K562 (cell line): ENCODE measurements at regions not wholly inside any gene's neighbourhood (a gene's known extent, or its start where the extent isn't known, plus 50 kb on each side); places are given as distances from the start of the nearest gene placed in this dataset.

Experiments used
- ATAC-seq: fragments of 200-7000 bp; cut with Tn5 transposase; 3 replicates; pipeline ENCODE4 v1.9.1; 2020; ENCODE audit warnings: moderate library complexity
- BruUV-seq: library from RNA; stranded (reverse); fragments of 400-500 nt; replicated peaks from 2 replicates; lab custom pipeline; 2021; lab: Mats Ljungman, UMichigan
- CTCF ChIA-PET: fragments of 300-600 bp; formaldehyde crosslinking; extraction: SDS; loops from one replicate; lab custom pipeline; 2021; ENCODE audit warnings: low intra/inter-chr PET ratio; lab: Yijun Ruan, JAX
- POLR2A ChIA-PET: fragments of 300-600, 350-650 bp; sonication (Branson Sonifier 250); formaldehyde crosslinking; extraction: SDS; loops from one replicate; lab custom pipeline; 2021; ENCODE audit warnings: antibody characterized with exemption, inconsistent platforms; lab: Yijun Ruan, JAX
- DNase-seq, 4 experiments: peaks; one replicate each; pipeline versions ENCODE4 v3.0.0 to v3.0.0-alpha.2; 2011 to 2018; ENCODE audit warnings: low spot score in 3 of 4, mixed read lengths in 3 of 4; ENCODE audit errors: extremely low read depth in 1 of 4
- FAIRE-seq: peaks from 2 replicates; lab custom pipeline; 2011; peaks lifted over from hg19 to GRCh38; lab: Jason Lieb, UNC
- H2AFZ ChIP-seq: 2 replicates; pipeline ENCODE4 v1.6.0; 2011; ENCODE audit warnings: low read depth, low read length, control low read depth, inconsistent platforms
- H3K27ac ChIP-seq: fragments of 200-600 bp; 3 replicates; pipeline ENCODE4 v1.8.0; 2011; ENCODE audit warnings: low read depth, mild to moderate bottlenecking, control low read depth, inconsistent platforms, low read length, moderate library complexity, mixed read lengths; ENCODE audit errors: extremely low read depth
- H3K27me3 ChIP-seq, 2 experiments: fragments of 300-600 bp in 1 of 2; 2 replicates in 1 of 2; 3 replicates in 1 of 2; pipeline versions ENCODE4 v1.6.0 to v1.8.0; 2011; ENCODE audit warnings: inconsistent platforms in 2 of 2, low read length in 2 of 2, mild to moderate bottlenecking in 1 of 2, mixed read lengths in 1 of 2, moderate library complexity in 1 of 2; ENCODE audit not compliant: control insufficient read depth in 2 of 2, insufficient read depth in 2 of 2
- H3K36me3 ChIP-seq: fragments of 300-600 bp; 3 replicates; pipeline ENCODE4 v1.8.0; 2011; ENCODE audit warnings: mild to moderate bottlenecking, low read length, inconsistent platforms; ENCODE audit not compliant: control insufficient read depth, insufficient read depth
- H3K4me1 ChIP-seq, 2 experiments: fragments of 200-600 bp in 1 of 2; replicated peaks in 1 of 2; 2 replicates in 1 of 2; 3 replicates in 1 of 2; pipeline versions ENCODE4 v1.5.1 to v1.8.0; 2011; ENCODE audit warnings: inconsistent platforms in 2 of 2, low read length in 2 of 2, mild to moderate bottlenecking in 1 of 2, mixed read lengths in 1 of 2, moderate library complexity in 1 of 2; ENCODE audit not compliant: control insufficient read depth in 2 of 2, insufficient read depth in 2 of 2
- H3K4me2 ChIP-seq: 2 replicates; pipeline ENCODE4 v1.6.1; 2011; ENCODE audit warnings: low read length, control low read depth, inconsistent platforms, mixed read lengths; ENCODE audit not compliant: insufficient read depth
- H3K4me3 ChIP-seq: fragments of 200-600 bp; sonication (generic), shearing (Covaris generic); 2 replicates; pipeline ENCODE4 v1.5.1; 2016; ENCODE audit warnings: control low read depth, inconsistent platforms
- H3K79me2 ChIP-seq: fragments of 200-600 bp; 3 replicates; pipeline ENCODE4 v1.8.0; 2011; ENCODE audit warnings: low read length, inconsistent platforms; ENCODE audit not compliant: control insufficient read depth, insufficient read depth
- H3K9ac ChIP-seq, 2 experiments: 2 replicates each; pipeline versions ENCODE4 v1.6.0 to v1.6.1; 2011; ENCODE audit warnings: low read depth in 2 of 2, low read length in 2 of 2, control low read depth in 1 of 2, inconsistent platforms in 1 of 2, mild to moderate bottlenecking in 1 of 2, mixed read lengths in 1 of 2; ENCODE audit not compliant: insufficient read depth in 1 of 2
- H3K9me1 ChIP-seq: one replicate; pipeline ENCODE4 v1.6.0; 2011; ENCODE audit warnings: inconsistent platforms, mild to moderate bottlenecking, low read length, moderate library complexity; ENCODE audit not compliant: control insufficient read depth, insufficient read depth
- H3K9me3 ChIP-seq: replicated peaks from 2 replicates; pipeline ENCODE4 v1.5.1; 2011; ENCODE audit warnings: low read depth, low read length, inconsistent platforms; ENCODE audit not compliant: control insufficient read depth, insufficient read depth
- H4K20me1 ChIP-seq: replicated peaks from 2 replicates; pipeline ENCODE4 v1.6.1; 2011; ENCODE audit warnings: low read length, inconsistent platforms, mixed read lengths; ENCODE audit not compliant: control insufficient read depth, insufficient read depth
- MYNN ChIP-seq, 2 experiments: sonication (generic); formaldehyde crosslinking in 1 of 2; IDR thresholded peaks; 2 replicates each; pipeline versions ENCODE4 v1.5.0 to v1.6.1; 2016 to 2020; ENCODE audit warnings: antibody characterized with exemption in 1 of 2, missing genetic modification reagents in 1 of 2
- NR2C1 ChIP-seq, 2 experiments: fragments of 450-650 bp; IDR thresholded peaks; 2 replicates each; pipeline ENCODE4 v1.6.1; 2017; ENCODE audit warnings: mild to moderate bottlenecking in 2 of 2, antibody characterized with exemption in 1 of 2, inconsistent platforms in 1 of 2, missing compliant biosample characterization in 1 of 2, missing genetic modification characterization in 1 of 2
- PPARD ChIP-seq: fragments of 250-450 bp; sonication (Bioruptor Pico); IDR thresholded peaks from 2 replicates; pipeline ENCODE4 v1.8.0; 2022; ENCODE audit warnings: inconsistent platforms, mild to moderate bottlenecking, moderate library complexity
- PRPF4 ChIP-seq: fragments of 200-400 bp; formaldehyde crosslinking; IDR thresholded peaks from one replicate; pipeline ENCODE4 v1.6.1; 2017; ENCODE audit warnings: low read length, low read depth, mild to moderate bottlenecking; ENCODE audit not compliant: insufficient read depth, poor library complexity, severe bottlenecking
- ZNF75A ChIP-seq: fragments of 450-650 bp; formaldehyde crosslinking; IDR thresholded peaks from 2 replicates; pipeline ENCODE4 v1.4.0; 2020; ENCODE audit warnings: mild to moderate bottlenecking
- WGBS: fragments of 100-300 bp; shearing (Covaris generic); methylation state at CpG from one replicate; pipeline ENCODE4 v1.1.6; 2016; ENCODE audit warnings: low coverage, mixed read lengths; ENCODE audit not compliant: insufficient coverage; ENCODE audit errors: missing lambda C conversion rate; 5-methylcytosine and 5-hydroxymethylcytosine counted together
- in situ Hi-C: fragments of 300-500 bp; cut with MboI; formaldehyde crosslinking; loops from 4 replicates; pipeline ENCODE4 v1.15.0; 2018; ENCODE audit warnings: inconsistent platforms, mixed read lengths
- intact Hi-C: fragments of 100-400 bp; cut with micrococcal nuclease; formaldehyde crosslinking; loops from 2 replicates; pipeline ENCODE4 v1.14.2; 2022
- TF ChIP-seq, protein P1 (sequence below): sonication (generic); formaldehyde crosslinking; IDR thresholded peaks from 2 replicates; pipeline ENCODE4 v1.8.0; 2022; ENCODE audit warnings: missing genetic modification reagents, mild to moderate bottlenecking, borderline replicate concordance
- TF ChIP-seq, protein P2 (sequence below): fragments of 200-800 bp; sonication (Bioruptor generic); IDR thresholded peaks from 2 replicates; pipeline ENCODE4 v1.6.1; 2017; ENCODE audit warnings: missing genetic modification characterization, missing compliant biosample characterization
- TF ChIP-seq, protein P3 (sequence below), 2 experiments: fragments of 200-800 bp in 1 of 2; sonication (Bioruptor generic) in 1 of 2; sonication (generic) in 1 of 2; formaldehyde crosslinking in 1 of 2; IDR thresholded peaks in 1 of 2; conservative IDR thresholded peaks in 1 of 2; 2 replicates each; pipeline versions ENCODE4 v1.5.0 to v1.6.1; 2016 to 2020; ENCODE audit warnings: missing compliant biosample characterization in 1 of 2, missing genetic modification characterization in 1 of 2, missing genetic modification reagents in 1 of 2
- TF ChIP-seq, protein P4 (sequence below): fragments of 450-650 bp; IDR thresholded peaks from 2 replicates; pipeline ENCODE4 v1.6.1; 2016; ENCODE audit warnings: antibody characterized with exemption

DNA sequence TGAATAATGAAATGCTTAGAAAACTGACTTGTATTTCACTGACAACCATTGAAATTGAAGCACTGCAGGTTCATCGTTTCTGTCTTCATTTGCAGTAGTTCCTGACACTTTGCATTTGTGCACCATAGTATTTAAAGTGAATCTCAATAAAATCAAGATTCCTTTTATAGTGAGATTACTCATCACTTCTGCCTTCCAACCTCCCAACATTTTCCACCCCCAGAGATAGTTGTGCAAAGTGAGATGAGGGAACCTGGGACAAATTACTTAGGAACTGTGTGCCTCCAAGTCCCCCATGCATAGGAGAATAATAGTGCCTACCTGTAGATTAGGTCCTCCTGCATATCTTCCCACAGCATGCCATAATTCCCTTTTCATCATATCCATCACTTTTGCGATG, 114.9 kb upstream of the DPT start:
- Histone ChIP-seq H3K9me1 (no peaks in the 10 kb centered on the region), H3K27ac (no peak overlapping the region), H3K27me3 (no peaks in the 10 kb centered on the region; a peak in 1 of 5 replicates), H3K4me1 (no peaks in the 10 kb centered on the region; a peak in 1 of 5 replicates), H3K79me2 (no peaks in the 10 kb centered on the region), H3K36me3 (no peaks in the 10 kb centered on the region), H4K20me1 (no peaks in the 10 kb centered on the region), H3K9me3 (no peaks in the 10 kb centered on the region), H3K9ac (no peak overlapping the region), H2AFZ (no peak overlapping the region), H3K4me2 (no peak overlapping the region), H3K4me3 (no peak overlapping the region)
- in situ Hi-C loops: no loop called here
- intact Hi-C loops: loop anchor here (10.0 kb wide), 1 partner anchor 499 kb away; no protein-coding TSS in a partner anchor
- DNase-seq (no peak), ATAC-seq (no peak), FAIRE-seq (no peak)
- CTCF ChIA-PET: no interaction called here
- no TSS peak for BruUV-seq
- 0% methylated on average over 2 of the region's 2 CpGs for WGBS
- POLR2A ChIA-PET: interaction anchor here (1.2 kb wide), 1 partner anchor 11 kb away, joined by 3 read pairs; no protein-coding TSS in a partner anchor
- TF ChIP-seq, protein P1, sequence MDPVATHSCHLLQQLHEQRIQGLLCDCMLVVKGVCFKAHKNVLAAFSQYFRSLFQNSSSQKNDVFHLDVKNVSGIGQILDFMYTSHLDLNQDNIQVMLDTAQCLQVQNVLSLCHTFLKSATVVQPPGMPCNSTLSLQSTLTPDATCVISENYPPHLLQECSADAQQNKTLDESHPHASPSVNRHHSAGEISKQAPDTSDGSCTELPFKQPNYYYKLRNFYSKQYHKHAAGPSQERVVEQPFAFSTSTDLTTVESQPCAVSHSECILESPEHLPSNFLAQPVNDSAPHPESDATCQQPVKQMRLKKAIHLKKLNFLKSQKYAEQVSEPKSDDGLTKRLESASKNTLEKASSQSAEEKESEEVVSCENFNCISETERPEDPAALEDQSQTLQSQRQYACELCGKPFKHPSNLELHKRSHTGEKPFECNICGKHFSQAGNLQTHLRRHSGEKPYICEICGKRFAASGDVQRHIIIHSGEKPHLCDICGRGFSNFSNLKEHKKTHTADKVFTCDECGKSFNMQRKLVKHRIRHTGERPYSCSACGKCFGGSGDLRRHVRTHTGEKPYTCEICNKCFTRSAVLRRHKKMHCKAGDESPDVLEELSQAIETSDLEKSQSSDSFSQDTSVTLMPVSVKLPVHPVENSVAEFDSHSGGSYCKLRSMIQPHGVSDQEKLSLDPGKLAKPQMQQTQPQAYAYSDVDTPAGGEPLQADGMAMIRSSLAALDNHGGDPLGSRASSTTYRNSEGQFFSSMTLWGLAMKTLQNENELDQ (CRISPR knock-in tag): no peak
- TF ChIP-seq PRPF4 (no peak), NR2C1 (IDR thresholded peaks at IDR 0.05) (no peak), NR2C1 (tag; IDR thresholded peaks at IDR 0.05) (no peak), ZNF75A (CRISPR knock-in tag) (no peak), MYNN (IDR thresholded peaks at IDR 0.05) (no peak), MYNN (CRISPR knock-in tag; IDR thresholded peaks at IDR 0.05) (no peak), PPARD (no peak)
- TF ChIP-seq, protein P2, sequence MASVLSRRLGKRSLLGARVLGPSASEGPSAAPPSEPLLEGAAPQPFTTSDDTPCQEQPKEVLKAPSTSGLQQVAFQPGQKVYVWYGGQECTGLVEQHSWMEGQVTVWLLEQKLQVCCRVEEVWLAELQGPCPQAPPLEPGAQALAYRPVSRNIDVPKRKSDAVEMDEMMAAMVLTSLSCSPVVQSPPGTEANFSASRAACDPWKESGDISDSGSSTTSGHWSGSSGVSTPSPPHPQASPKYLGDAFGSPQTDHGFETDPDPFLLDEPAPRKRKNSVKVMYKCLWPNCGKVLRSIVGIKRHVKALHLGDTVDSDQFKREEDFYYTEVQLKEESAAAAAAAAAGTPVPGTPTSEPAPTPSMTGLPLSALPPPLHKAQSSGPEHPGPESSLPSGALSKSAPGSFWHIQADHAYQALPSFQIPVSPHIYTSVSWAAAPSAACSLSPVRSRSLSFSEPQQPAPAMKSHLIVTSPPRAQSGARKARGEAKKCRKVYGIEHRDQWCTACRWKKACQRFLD (CRISPR knock-in tag): no peak
- TF ChIP-seq, protein P3, sequence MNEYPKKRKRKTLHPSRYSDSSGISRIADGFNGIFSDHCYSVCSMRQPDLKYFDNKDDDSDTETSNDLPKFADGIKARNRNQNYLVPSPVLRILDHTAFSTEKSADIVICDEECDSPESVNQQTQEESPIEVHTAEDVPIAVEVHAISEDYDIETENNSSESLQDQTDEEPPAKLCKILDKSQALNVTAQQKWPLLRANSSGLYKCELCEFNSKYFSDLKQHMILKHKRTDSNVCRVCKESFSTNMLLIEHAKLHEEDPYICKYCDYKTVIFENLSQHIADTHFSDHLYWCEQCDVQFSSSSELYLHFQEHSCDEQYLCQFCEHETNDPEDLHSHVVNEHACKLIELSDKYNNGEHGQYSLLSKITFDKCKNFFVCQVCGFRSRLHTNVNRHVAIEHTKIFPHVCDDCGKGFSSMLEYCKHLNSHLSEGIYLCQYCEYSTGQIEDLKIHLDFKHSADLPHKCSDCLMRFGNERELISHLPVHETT (CRISPR knock-in tag; conservative IDR thresholded peaks at IDR 0.05 in 1 of 2, IDR thresholded peaks at IDR 0.05 in 1 of 2): no peak
- TF ChIP-seq, protein P4, sequence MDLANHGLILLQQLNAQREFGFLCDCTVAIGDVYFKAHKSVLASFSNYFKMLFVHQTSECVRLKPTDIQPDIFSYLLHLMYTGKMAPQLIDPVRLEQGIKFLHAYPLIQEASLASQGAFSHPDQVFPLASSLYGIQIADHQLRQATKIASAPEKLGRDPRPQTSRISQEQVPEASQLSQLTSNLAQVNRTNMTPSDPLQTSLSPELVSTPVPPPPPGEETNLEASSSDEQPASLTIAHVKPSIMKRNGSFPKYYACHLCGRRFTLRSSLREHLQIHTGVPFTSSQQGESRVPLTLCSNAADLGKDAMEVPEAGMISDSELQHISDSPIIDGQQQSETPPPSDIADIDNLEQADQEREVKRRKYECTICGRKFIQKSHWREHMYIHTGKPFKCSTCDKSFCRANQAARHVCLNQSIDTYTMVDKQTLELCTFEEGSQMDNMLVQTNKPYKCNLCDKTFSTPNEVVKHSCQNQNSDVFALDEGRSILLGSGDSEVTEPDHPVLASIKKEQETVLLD: no peak
